Neural progenitor cell (in vitro differentiated cells): ENCODE measurements at regions not wholly inside any gene's neighbourhood (a gene's known extent, or its start where the extent isn't known, plus 50 kb on each side); places are given as distances from the start of the nearest gene placed in this dataset.

Experiments used
- CTCF ChIP-seq: fragments of 200-600 bp; sonication (generic); IDR thresholded peaks from 2 replicates; pipeline ENCODE4 v1.5.1; 2017; ENCODE audit warnings: antibody characterized with exemption, mild to moderate bottlenecking
- EZH2 ChIP-seq: fragments of 200-600 bp; sonication (generic); IDR thresholded peaks from 2 replicates; pipeline ENCODE4 v1.6.1; 2017; ENCODE audit warnings: antibody characterized with exemption, mild to moderate bottlenecking, moderate library complexity
- EZH2phosphoT487 ChIP-seq: fragments of 200-600 bp; sonication (generic); IDR thresholded peaks from 2 replicates; pipeline ENCODE4 v1.6.1; 2017; ENCODE audit warnings: antibody characterized with exemption

GRCh38 chr2:20928617-20929016 is 105.7 kb upstream of the LDAH start:
- TF ChIP-seq EZH2 (no peak), CTCF (no peak), EZH2phosphoT487 (no peak)
